MG63 (cell line): ENCODE measurements at regions not wholly inside any gene's neighbourhood (a gene's known extent, or its start where the extent isn't known, plus 50 kb on each side); places are given as distances from the start of the nearest gene placed in this dataset.
"Not testable (repeated sequence)": the region's sequence is repeated elsewhere in the genome, so short reads cannot be mapped to it uniquely, and the experiment has no call there.

Source experiments
- DNase-seq: peaks from one replicate; pipeline ENCODE4 v3.0.0-alpha.2; 2020
- H3K27me3 ChIP-seq: fragments of 250-450 bp; sonication (Bioruptor Pico); 2 replicates; pipeline ENCODE4 v1.5.1; 2020; ENCODE audit warnings: mild to moderate bottlenecking, moderate library complexity
- H3K36me3 ChIP-seq: fragments of 250-450 bp; sonication (Bioruptor Pico); 2 replicates; pipeline ENCODE4 v1.5.1; 2020; ENCODE audit warnings: mild to moderate bottlenecking, moderate library complexity
- H3K4me3 ChIP-seq: fragments of 250-450 bp; sonication (Bioruptor Pico); 2 replicates; pipeline ENCODE4 v1.5.1; 2020; ENCODE audit warnings: mild to moderate bottlenecking, moderate library complexity
- H3K9me3 ChIP-seq: fragments of 250-450 bp; sonication (Bioruptor Pico); 2 replicates; pipeline ENCODE4 v1.5.1; 2020; ENCODE audit warnings: mild to moderate bottlenecking, moderate library complexity

DNA sequence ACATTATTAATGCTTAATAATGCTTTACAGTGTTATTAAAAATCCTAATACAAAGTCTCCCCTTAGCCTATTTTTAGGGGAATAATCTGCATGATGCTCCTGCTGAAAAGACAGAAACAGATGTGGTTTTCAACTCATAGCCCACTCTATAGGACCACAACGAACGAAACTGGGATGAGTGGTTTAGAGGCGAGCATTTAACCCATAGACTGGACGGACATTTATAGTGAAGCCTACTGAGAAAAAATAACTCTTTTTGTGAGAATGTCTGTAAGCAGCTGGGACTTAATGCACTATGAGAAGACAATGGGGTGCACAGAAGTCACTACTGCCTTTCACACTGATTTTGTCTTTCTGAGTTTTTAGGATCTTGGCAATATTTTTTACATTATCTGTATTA lies 1599.6 kb upstream of the B3GALT2 start:
- Histone ChIP-seq H3K36me3 (no peaks in the 10 kb centered on the region), H3K27me3 (0 out of 2 replicates have a peak, but pooled peaks cover under 1% of the 10 kb centered on the region), H3K4me3 (no peak overlapping the region), H3K9me3 (no peaks in the 10 kb centered on the region)
- DNase-seq: no peak

DNA sequence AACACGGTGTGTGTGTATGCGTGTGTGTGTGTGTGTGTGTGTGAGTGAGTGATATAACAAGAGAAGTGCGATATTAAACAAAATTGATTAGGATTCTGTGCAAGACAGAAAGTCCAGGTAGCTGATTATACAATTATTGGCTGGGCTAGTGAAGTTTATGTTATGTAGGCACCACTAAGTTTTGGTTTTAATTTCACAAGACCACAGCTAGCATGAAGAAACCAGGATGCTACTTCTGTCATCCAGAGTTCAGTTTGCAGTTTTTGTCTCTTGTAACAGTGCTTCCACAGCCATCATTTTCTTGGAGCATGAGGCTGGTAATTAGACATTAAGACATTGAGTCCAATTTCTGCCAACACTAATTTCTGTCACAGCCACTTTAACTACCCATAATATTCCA lies 1590.2 kb upstream of the B3GALT2 start:
- H3K36me3 ChIP-seq: no peaks in the 10 kb centered on the region
- H3K27me3 ChIP-seq: 0 out of 2 replicates have a peak, but pooled peaks cover 2% of the 10 kb centered on the region
- DNase-seq: no peak

DNA sequence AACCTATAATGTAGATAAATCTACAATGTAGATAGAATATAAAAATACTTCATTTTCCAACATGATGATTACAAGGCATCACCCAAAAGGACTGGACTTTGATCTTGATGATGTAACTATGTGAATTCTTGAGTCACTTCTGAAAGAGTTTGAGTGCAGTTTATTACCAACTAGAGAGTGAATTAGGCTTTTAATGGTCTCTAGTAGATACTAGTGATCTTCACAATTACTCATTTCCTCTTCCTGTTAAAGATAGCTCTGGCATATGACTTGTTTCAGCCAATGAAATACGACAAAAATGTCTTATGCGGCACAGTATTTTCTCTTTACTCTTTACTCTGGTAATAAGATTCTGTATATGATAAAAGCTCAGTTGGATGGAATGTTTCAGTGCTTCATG lies 1588.1 kb upstream of the B3GALT2 start:
- no peak overlapping the region for H3K4me3 ChIP-seq
- DNase-seq: no peak
- H3K36me3 ChIP-seq: no peaks in the 10 kb centered on the region
- H3K9me3 ChIP-seq: no peaks in the 10 kb centered on the region
- H3K27me3 ChIP-seq: no peaks in the 10 kb centered on the region

More for the DNA sequence above, 1590.2 kb upstream of the B3GALT2 start:
- H3K4me3 ChIP-seq: no peak overlapping the region
- H3K9me3 ChIP-seq: no peaks in the 10 kb centered on the region

DNA sequence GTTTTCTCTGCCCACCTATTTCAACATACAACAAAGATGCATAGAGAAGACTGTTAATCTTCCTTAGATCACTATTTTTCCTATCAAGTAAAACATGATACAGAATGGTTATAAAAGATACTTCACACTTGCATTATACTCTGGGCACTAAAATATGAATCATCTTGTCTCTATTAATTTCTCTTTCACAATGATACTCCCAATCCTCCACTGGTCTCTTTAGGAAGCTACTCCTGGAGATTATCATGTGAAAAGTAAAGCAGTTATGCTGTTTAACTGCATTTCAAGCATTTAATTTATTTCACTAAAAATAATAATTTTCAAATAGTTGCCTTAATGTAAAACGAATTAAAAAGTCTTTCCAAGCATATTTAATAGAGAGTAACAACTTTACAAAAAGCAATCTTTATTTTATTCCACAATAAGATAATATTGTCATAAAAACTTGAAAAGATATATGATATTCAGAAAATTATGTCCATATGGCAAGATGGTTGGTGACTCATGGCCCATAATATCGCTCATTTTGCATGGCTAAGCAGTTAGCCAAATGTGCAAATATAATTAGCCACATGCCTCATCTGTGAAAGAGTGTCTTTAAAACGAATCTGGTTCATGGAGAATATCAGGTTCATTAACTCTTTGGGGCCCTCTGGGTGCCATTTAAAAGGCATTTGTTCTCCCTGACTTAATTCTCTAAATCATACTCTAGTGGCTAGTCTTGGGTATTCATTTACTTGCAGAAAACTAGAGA lies 1569.0 kb upstream of the B3GALT2 start:
- DNase-seq: no peak
- no peaks in the 10 kb centered on the region for H3K9me3 ChIP-seq
- no peaks in the 10 kb centered on the region for H3K27me3 ChIP-seq
- no peaks in the 10 kb centered on the region for H3K36me3 ChIP-seq
- H3K4me3 ChIP-seq: no peak overlapping the region

DNA sequence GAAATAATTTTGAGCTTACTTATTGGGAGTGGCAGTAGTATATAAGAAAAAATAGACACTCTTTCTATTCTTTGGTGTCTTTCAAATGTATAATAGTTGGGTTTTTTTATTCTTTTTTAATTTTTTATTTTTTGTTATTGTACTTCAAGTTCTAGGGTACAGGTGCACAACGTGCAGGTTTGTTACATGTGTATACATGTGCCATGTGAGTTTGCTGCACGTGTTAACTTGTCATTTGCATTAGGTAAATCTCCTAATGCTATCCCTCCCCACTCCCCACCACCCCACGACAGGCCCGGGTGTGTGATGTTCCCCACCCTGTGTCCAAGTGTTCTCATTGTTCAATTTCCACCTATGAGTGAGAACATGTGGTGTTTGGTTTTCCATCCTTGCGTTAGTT lies 1552.4 kb upstream of the B3GALT2 start:
- not testable (repeated sequence) for H3K9me3 ChIP-seq

DNA sequence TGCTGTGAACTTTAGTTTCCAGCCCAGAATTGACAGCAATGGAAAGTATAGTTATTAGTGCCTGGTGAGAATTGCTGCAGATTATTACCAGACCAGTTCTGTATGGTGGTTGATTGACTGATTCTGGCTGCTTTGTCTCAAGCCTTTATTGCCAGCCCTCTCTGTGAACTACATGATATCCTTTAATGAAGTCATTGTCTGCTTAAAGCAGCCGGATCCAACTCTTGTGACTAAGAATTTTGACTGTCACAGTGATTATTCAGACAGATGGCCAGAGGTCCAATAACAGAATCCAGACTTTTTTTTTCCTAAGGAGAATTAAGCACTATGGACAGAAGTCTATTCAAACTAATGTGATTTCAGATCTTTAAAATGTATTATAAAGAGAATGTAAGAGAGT lies 1548.6 kb upstream of the B3GALT2 start:
- no peak for DNase-seq
- H3K36me3 ChIP-seq: no peaks in the 10 kb centered on the region
- no peaks in the 10 kb centered on the region for H3K9me3 ChIP-seq
- H3K4me3 ChIP-seq: no peak overlapping the region
- H3K27me3 ChIP-seq: no peaks in the 10 kb centered on the region

More for the DNA sequence above, 1552.4 kb upstream of the B3GALT2 start:
- not testable (repeated sequence) for H3K27me3 ChIP-seq, H3K36me3 ChIP-seq, H3K4me3 ChIP-seq, DNase-seq

DNA sequence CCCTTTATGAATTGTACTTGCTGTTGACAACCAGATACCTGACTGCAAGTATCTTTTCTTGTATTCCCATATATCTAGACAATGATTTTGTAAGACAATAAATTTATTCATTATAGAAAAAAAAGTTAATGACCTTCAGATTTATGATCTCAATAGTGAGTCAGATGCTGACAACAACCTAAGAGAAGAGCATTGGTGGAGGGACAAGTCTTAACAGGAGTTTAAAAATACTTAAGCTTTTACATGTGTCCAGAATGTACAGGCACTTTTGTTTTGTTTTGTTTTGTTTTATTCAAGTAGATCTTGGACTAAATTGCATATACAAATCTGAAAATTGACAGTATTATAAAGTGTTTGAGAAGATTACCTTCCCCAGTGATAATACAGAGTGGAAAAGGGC lies 1544.6 kb upstream of the B3GALT2 start:
- no peak for DNase-seq

DNA sequence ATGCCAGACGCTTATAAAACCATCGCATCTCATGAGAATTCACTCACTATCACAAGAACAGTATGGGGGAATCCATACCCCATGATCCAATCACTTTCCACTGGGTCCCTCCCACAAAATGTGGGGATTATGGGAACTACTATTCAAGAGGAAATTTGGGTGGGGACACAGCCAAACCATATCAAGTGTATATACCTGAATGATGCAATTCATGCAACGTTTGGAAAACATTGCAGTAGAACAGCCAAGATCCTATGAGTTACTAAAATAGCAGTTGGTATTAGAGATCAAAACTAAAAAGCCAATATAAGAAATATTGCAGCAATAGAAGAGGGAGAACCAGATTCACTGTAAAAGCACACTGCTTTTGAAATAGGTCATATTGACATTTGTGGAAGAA lies 1543.9 kb upstream of the B3GALT2 start:
- no peaks in the 10 kb centered on the region for H3K27me3 ChIP-seq
- no peaks in the 10 kb centered on the region for H3K9me3 ChIP-seq
- H3K4me3 ChIP-seq: no peak overlapping the region
- DNase-seq: no peak
- no peaks in the 10 kb centered on the region for H3K36me3 ChIP-seq

More for the DNA sequence above, 1544.6 kb upstream of the B3GALT2 start:
- Histone ChIP-seq H3K4me3 (no peak overlapping the region), H3K27me3 (no peaks in the 10 kb centered on the region), H3K9me3 (no peaks in the 10 kb centered on the region), H3K36me3 (no peaks in the 10 kb centered on the region)

DNA sequence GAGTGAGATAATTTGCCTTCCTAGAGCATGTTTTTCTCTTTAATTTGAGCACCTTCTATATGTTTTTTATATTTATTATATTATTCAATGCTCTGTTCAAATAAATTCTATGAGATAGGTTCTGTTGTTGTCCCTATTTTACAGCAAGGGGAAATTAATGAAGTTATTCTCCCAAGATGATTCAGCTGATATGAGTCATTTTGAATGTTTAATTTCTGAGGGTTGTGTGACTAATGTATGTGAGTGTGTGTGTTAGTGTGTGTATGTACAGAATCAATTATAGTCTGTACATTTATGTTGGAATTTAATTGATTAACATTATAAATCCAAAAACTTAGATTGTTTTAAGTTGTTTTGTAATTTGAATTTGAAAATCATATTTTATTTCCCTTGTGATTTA lies 1536.7 kb upstream of the B3GALT2 start:
- Histone ChIP-seq H3K27me3 (no peaks in the 10 kb centered on the region), H3K4me3 (no peak overlapping the region), H3K9me3 (no peaks in the 10 kb centered on the region), H3K36me3 (no peaks in the 10 kb centered on the region)
- DNase-seq: no peak

DNA sequence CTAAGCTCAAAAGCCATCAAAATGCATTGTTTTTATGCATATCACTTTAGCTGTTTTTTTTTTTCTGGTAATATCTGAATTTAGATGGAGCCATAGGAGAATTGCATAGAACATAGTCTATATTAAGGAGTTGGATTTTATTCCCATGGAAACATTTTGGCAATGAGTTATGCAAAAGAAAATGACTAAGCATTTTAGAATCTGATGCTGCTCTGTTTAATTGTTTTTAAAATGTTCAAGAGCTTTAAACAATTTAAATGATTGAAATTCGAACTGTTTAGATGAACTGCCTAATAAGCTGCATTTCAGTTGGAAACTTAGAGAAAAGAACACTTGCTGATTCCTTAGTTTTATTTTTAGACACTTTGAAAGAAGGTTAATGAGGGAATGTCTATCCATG lies 1531.5 kb upstream of the B3GALT2 start:
- H3K27me3 ChIP-seq: no peaks in the 10 kb centered on the region
- H3K4me3 ChIP-seq: no peak overlapping the region
- no peaks in the 10 kb centered on the region for H3K9me3 ChIP-seq
- DNase-seq: no peak
- H3K36me3 ChIP-seq: no peaks in the 10 kb centered on the region

DNA sequence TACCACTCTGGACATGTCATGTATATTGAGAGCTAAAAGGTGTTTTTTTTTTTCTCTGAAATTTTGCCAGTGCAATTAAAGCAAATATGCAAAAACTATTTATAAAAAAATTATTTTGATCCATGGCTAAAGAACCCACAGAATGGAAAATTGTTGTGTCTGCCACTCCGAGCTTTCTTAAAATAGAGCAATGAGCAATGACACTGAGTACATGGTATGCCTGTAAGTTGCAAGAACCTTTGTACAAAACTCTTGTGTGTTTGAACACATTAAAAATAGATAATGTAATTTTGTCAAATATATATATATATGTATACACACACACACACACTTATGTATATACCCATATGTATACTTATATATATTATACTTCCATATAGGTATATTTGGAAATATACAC lies 1530.9 kb upstream of the B3GALT2 start:
- DNase-seq: no peak
- Histone ChIP-seq H3K4me3 (no peak overlapping the region), H3K9me3 (no peaks in the 10 kb centered on the region), H3K27me3 (no peaks in the 10 kb centered on the region), H3K36me3 (no peaks in the 10 kb centered on the region)

DNA sequence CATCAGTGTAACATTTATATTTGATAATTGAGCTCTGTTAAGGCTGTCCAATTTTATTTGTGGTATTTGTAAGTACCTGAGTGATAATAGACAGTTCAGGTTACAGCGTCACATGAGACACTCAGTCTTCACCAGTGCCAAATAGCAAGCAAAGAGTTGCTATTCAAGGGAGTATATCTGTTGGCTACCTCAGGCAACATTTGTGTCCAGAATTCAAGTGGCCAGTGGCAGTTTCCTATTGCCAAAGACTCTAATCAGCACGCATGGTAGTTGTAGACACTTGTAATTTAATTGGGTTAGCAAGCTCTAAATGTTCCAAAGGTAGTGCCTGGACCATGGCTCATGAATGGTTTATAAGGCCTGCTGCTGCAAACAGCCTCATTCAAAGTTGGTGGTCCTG lies 1524.3 kb upstream of the B3GALT2 start:
- H3K4me3 ChIP-seq: no peak overlapping the region
- H3K36me3 ChIP-seq: no peaks in the 10 kb centered on the region
- no peaks in the 10 kb centered on the region for H3K9me3 ChIP-seq
- DNase-seq: no peak
- no peaks in the 10 kb centered on the region for H3K27me3 ChIP-seq

DNA sequence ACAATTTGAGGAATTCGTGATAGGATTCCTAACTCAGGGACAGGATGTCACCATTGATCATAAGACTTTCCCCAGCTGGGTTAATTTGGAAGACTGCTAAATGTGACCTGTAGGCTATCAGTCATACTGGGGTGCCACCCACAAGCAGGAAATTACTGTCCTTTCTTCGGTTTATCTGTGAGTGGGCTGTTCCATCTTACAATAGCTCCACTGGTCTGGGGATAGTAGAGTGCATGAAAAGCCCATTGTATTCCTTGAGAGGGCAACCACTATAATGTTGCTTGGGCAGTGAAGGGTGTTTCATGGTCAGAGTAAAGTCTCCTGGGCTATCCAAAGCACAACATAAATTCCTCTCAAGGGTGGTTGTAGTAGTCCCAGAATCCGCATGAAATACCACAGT lies 1523.0 kb upstream of the B3GALT2 start:
- Histone ChIP-seq H3K4me3 (no peak overlapping the region), H3K27me3 (no peaks in the 10 kb centered on the region), H3K36me3 (no peaks in the 10 kb centered on the region), H3K9me3 (no peaks in the 10 kb centered on the region)
- DNase-seq: no peak

DNA sequence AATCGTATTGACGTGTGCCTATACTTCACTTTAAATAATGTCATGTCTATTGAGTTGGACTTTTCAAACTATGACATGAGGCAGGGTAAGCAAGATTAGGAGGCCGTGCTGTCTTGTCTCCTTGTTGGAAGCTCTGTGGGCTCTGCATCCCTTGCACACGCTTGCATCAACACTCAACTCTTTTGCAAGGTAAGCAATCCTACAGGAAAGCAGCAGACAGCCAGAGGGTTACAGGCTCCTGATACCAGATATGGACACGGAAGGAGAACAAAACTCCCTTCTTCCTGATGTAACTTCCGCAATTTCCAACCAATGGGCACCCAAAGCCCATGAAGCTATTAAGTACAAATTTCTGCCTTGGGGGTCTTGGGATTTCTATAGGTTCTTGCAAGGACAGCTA lies 1520.7 kb upstream of the B3GALT2 start:
- Histone ChIP-seq H3K27me3 (no peaks in the 10 kb centered on the region), H3K4me3 (no peak overlapping the region)
- no peak for DNase-seq

DNA sequence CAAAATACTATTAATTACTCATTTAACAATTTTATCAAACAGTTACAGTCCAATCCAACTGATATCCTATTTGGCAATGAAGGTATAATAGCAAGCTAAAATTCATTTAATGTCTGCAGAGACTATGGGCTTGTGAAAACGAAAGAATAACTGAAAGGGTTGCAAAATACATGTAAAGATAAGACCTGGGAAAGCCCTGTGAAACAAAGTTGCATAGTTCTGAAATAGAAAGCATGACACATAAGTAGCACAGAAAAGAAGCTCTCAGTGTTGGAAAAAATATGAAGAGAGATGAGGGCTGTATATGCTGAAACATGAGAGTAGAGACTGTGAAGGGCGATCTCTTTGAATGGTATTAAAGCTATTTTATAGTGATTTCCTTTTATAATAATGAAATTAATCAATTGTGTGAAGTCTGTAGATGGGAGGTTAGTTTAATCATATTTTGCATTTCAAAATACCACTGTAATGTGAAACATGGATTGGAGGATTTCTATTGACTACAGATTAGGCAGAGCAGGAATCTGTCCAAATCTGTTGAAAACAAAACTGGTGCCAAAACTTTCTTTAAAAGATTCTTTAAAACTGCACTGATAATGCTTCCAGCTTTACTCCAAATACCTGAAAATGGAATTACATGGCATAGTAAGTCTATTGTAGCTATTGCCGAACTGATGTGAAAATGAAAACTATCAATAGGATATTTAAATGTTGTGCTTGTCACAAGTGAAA lies 1518.9 kb upstream of the B3GALT2 start:
- no peak overlapping the region for H3K4me3 ChIP-seq
- no peak for DNase-seq

More for the DNA sequence above, 1520.7 kb upstream of the B3GALT2 start:
- no peaks in the 10 kb centered on the region for H3K9me3 ChIP-seq
- H3K36me3 ChIP-seq: no peaks in the 10 kb centered on the region

DNA sequence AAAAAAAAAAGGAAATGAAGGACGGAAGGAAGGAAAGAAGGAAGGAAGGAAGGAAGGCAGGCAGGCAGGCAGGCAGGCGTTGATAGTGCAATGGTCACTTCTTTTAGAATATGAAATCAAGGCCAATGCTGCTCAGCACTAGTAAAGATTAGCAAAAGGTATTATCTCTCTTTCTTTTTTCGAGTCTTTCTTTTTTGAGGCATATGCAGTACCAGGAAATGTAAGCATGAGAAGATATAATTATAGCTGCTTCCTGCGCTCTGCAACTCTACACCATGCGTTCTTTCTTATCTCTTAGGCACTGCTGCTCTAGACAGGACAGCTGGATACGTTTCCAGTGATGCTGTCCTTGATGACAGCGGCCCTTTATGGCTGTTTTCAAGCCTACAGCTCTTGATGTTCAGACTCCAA lies 1512.5 kb upstream of the B3GALT2 start:
- no peaks in the 10 kb centered on the region for H3K9me3 ChIP-seq
- no peak overlapping the region for H3K4me3 ChIP-seq
- no peak for DNase-seq
- no peaks in the 10 kb centered on the region for H3K36me3 ChIP-seq
- peaks cover 3% of the 10 kb centered on the region; the same call in 1 of the 2 replicates for H3K27me3 ChIP-seq

More for the DNA sequence above, 1518.9 kb upstream of the B3GALT2 start:
- no peaks in the 10 kb centered on the region for H3K36me3 ChIP-seq
- no peaks in the 10 kb centered on the region for H3K9me3 ChIP-seq
- H3K27me3 ChIP-seq: peaks cover 3% of the 10 kb centered on the region; the same call in 1 of the 2 replicates

DNA sequence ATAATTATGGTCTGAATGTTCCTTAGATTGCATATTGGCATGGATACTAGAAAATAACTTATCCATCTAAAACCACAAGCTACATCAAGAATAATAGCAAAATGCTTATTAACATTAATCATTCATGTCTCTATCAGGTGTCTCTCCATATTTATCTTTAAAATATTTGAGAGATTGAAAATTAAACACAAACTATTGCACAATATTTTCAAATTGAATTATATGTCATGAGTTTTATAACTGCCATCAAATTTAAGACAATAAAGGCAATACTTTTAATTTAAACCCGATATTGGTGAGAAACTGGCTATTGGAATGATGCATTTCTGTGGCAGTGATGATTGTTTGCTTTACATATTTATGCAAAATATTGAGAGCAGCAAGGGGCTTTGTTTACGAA lies 1506.8 kb upstream of the B3GALT2 start:
- DNase-seq: no peak

DNA sequence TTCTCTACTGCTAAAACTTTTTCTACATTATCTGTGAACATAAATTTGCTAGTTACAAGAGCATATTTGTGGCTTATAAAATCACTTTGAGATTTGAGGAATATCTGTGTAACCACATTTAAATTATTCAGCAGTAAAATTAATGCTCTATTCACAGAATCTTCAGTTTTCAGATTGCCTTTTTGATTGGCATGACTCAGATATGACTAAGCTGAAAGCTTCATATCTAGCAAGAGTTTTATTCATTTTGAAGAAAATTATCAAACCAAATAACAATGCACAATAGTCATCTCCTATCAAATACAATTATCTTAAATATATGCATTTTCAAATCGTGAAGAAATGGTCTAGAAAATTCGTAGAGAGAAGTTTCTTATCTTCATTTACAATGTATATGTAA lies 1498.2 kb upstream of the B3GALT2 start:
- H3K27me3 ChIP-seq: no peaks in the 10 kb centered on the region
- no peak overlapping the region for H3K4me3 ChIP-seq
- DNase-seq: no peak

More for the DNA sequence above, 1506.8 kb upstream of the B3GALT2 start:
- no peaks in the 10 kb centered on the region for H3K9me3 ChIP-seq
- no peak overlapping the region for H3K4me3 ChIP-seq
- H3K36me3 ChIP-seq: no peaks in the 10 kb centered on the region
- no peaks in the 10 kb centered on the region for H3K27me3 ChIP-seq

More for the DNA sequence above, 1498.2 kb upstream of the B3GALT2 start:
- Histone ChIP-seq H3K36me3 (no peaks in the 10 kb centered on the region), H3K9me3 (no peaks in the 10 kb centered on the region)
